ENCODE measurements at regions not wholly inside any gene's neighbourhood (a gene's known extent, or its start where the extent isn't known, plus 50 kb on each side); places are given as distances from the start of the nearest gene placed in this dataset.

- H3K4me3 ChIP-seq, result no peak overlapping the region
- no peaks in the 10 kb centered on the region for H3K36me3 ChIP-seq
- DNase-seq (ENCODE audit: extremely low spot score), result peak; percentile 70
- intact Hi-C loops (cut with DNase I), result no loop called here
- H3K27ac ChIP-seq (replicated peaks in 1 of 4), result peak overlapping the region in 2 of 4 donors; percentile 33 to 48
- WGBS, result 63% methylated on average over 12 of the region's 13 CpGs
- H3K9me3 ChIP-seq, result no peaks in the 10 kb centered on the region
- TF ChIP-seq POLR2AphosphoS5 (IDR thresholded peaks at IDR 0.05) (no peak), POLR2A (IDR thresholded peaks at IDR 0.05; ENCODE audit: low read depth) (no peak)
- H3K27me3 ChIP-seq, result peaks cover 0 to 11% (median 0%) of the 10 kb centered on the region in 4 donors
- peaks cover 0 to 7% (median 0%) of the 10 kb centered on the region in 4 donors for H3K4me1 ChIP-seq
These were observed 313.9 kb downstream of the BCL11B start for GRCh38 chr14:98958048-98958631.

GRCh38 chr14:98958632-98959031 is 313.4 kb downstream of the BCL11B start:
- no peaks in the 10 kb centered on the region for H3K36me3 ChIP-seq
- peaks cover 0 to 7% (median 0%) of the 10 kb centered on the region in 4 donors for H3K27me3 ChIP-seq
- peak; percentile 62 for DNase-seq (ENCODE audit: extremely low spot score)
- intact Hi-C loops (cut with DNase I), result no loop called here
- no peak overlapping the region for H3K4me3 ChIP-seq
- TF ChIP-seq POLR2A (IDR thresholded peaks at IDR 0.05; ENCODE audit: low read depth) (no peak), EP300 (IDR thresholded peaks at IDR 0.05) (no peak), POLR2AphosphoS5 (IDR thresholded peaks at IDR 0.05) (no peak)
- TF ChIP-seq, protein P1, sequence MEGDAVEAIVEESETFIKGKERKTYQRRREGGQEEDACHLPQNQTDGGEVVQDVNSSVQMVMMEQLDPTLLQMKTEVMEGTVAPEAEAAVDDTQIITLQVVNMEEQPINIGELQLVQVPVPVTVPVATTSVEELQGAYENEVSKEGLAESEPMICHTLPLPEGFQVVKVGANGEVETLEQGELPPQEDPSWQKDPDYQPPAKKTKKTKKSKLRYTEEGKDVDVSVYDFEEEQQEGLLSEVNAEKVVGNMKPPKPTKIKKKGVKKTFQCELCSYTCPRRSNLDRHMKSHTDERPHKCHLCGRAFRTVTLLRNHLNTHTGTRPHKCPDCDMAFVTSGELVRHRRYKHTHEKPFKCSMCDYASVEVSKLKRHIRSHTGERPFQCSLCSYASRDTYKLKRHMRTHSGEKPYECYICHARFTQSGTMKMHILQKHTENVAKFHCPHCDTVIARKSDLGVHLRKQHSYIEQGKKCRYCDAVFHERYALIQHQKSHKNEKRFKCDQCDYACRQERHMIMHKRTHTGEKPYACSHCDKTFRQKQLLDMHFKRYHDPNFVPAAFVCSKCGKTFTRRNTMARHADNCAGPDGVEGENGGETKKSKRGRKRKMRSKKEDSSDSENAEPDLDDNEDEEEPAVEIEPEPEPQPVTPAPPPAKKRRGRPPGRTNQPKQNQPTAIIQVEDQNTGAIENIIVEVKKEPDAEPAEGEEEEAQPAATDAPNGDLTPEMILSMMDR (IDR thresholded peaks at IDR 0.05), result no peak
- 84% methylated on average over 8 of the region's 8 CpGs for WGBS
- peaks cover 0 to 7% (median 0%) of the 10 kb centered on the region in 4 donors for H3K4me1 ChIP-seq
- no peaks in the 10 kb centered on the region for H3K9me3 ChIP-seq
- no peak overlapping the region for H3K27ac ChIP-seq (replicated peaks in 1 of 4)

- TF ChIP-seq POLR2AphosphoS5 (IDR thresholded peaks at IDR 0.05), result no peak
- TF ChIP-seq EP300 (IDR thresholded peaks at IDR 0.05), result no peak
- TF ChIP-seq, protein P1 (IDR thresholded peaks at IDR 0.05), result no peak
- no peak for TF ChIP-seq POLR2A (IDR thresholded peaks at IDR 0.05; ENCODE audit: low read depth)
- intact Hi-C loops (cut with DNase I), result no loop called here
- H3K9me3 ChIP-seq, result no peaks in the 10 kb centered on the region
- WGBS, result 87% methylated on average over 6 of the region's 6 CpGs
- H3K27me3 ChIP-seq, result no peaks in the 10 kb centered on the region
- H3K4me3 ChIP-seq, result no peak overlapping the region
- H3K4me1 ChIP-seq, result peaks cover 0 to 7% (median 0%) of the 10 kb centered on the region in 4 donors
- peak; percentile 60 for DNase-seq (ENCODE audit: extremely low spot score)
- no peaks in the 10 kb centered on the region for H3K36me3 ChIP-seq
- no peak overlapping the region for H3K27ac ChIP-seq (replicated peaks in 1 of 4)
These were observed 312.6 kb downstream of the BCL11B start for GRCh38 chr14:98959410-98959809.

DNA sequence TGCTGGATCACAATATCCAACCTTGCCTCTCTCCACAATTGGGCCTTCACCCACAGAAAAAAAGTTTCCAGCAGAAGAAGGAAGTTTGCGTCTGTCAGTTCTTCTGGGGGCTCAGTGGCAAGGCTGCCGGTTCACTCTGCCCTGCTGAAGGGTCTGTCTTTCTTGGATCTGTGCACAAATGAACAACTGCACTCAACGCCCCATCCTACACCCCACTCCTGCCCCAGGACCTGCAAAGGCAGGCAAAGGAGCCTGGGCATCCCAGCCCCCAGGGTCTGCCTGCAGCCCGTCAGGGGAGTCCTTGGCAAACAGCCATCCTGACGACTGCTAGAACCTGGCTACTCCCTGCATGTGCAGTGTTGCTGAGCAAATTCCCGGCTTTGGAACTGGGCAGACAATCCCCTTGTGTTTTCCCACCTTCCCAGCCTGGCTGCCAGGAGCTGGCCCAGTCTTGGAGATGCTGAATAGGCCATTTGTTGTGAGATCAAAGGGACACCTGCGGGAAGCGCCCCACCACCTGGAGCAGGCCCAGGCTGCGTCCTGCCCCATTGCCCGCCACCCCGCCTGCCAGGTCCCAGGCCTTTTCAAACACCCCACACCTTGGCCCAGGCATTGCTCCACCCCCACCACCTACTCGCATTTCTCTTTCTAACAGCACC is 311.9 kb downstream of the BCL11B start:
- WGBS, result 86% methylated on average over 8 of the region's 12 CpGs
- no peaks in the 10 kb centered on the region for H3K27me3 ChIP-seq
- intact Hi-C loops (cut with DNase I), result no loop called here
- peak; percentile 62 for DNase-seq (ENCODE audit: extremely low spot score)
- H3K4me1 ChIP-seq, result peaks cover 0 to 7% (median 0%) of the 10 kb centered on the region in 4 donors
- H3K9me3 ChIP-seq, result no peaks in the 10 kb centered on the region
- H3K27ac ChIP-seq (replicated peaks in 1 of 4), result no peak overlapping the region
- no peak for TF ChIP-seq POLR2A (IDR thresholded peaks at IDR 0.05; ENCODE audit: low read depth)
- TF ChIP-seq, protein P1 (IDR thresholded peaks at IDR 0.05), result no peak
- no peak for TF ChIP-seq EP300 (IDR thresholded peaks at IDR 0.05)
- TF ChIP-seq POLR2AphosphoS5 (IDR thresholded peaks at IDR 0.05), result no peak
- no peaks in the 10 kb centered on the region for H3K36me3 ChIP-seq
- no peak overlapping the region for H3K4me3 ChIP-seq

DNA sequence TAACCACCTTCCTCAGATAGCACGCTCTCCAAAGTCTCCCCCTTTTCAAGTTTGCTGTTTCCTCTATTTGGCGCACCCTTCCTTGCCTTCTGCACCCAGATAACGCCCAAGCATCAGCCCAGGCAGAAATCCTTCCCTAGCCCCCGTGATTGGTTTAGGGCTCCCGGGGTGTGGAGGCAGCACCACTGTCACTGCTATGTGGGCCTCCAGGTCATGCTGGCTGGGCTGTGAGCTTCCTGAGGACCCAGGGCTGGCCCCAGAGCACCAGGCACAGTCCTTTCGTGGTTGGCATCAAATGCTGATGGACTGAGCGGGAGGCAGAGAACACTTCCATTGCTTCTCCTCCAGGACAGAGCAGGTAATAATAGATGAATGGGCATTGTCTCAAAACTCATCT is 311.4 kb downstream of the BCL11B start:
- 91% methylated on average over 6 of the region's 7 CpGs for WGBS
- H3K4me3 ChIP-seq, result no peak overlapping the region
- peak; percentile 62 for DNase-seq (ENCODE audit: extremely low spot score)

More for the DNA sequence above, 311.4 kb downstream of the BCL11B start:
- Histone ChIP-seq H3K9me3 (no peaks in the 10 kb centered on the region), H3K27ac (replicated peaks in 1 of 4) (no peak overlapping the region), H3K27me3 (no peaks in the 10 kb centered on the region), H3K36me3 (no peaks in the 10 kb centered on the region), H3K4me1 (peaks cover 0 to 7% (median 0%) of the 10 kb centered on the region in 4 donors)
- intact Hi-C loops (cut with DNase I), result no loop called here
- TF ChIP-seq POLR2AphosphoS5 (IDR thresholded peaks at IDR 0.05), result no peak
- TF ChIP-seq EP300 (IDR thresholded peaks at IDR 0.05), result no peak
- no peak for TF ChIP-seq POLR2A (IDR thresholded peaks at IDR 0.05; ENCODE audit: low read depth)
- TF ChIP-seq, protein P1 (IDR thresholded peaks at IDR 0.05), result no peak
